ENCODE measurements at regions not wholly inside any gene's neighbourhood (a gene's known extent, or its start where the extent isn't known, plus 50 kb on each side); places are given as distances from the start of the nearest gene placed in this dataset.

GRCh38 chr9:30382271-30382670, 2002.2 kb upstream of the ACO1 start (continued):
- no peak for TF ChIP-seq CHD7 (IDR thresholded peaks at IDR 0.05; ENCODE audit: insufficient replicate concordance, low read length)
- TF ChIP-seq KDM5A (IDR thresholded peaks at IDR 0.05; ENCODE audit: low read length) = no peak
